ENCODE measurements at regions not wholly inside any gene's neighbourhood (a gene's known extent, or its start where the extent isn't known, plus 50 kb on each side); places are given as distances from the start of the nearest gene placed in this dataset.

DNA sequence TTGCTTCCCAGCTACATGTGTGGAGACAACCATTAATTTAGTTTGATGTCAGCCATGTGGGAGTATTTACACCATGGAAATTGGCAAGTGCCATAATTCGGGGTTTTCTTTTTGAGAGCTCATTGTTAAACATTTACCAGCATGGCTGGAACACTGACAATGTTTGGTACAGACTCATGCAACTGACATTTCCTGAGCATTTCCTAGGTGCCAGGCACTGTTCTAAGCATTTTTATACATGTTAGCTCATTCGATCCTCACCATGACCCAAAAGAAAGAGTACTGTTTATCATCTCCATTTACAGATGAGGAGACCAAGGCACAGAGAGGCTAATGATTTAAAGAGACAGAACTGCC, 86.9 kb downstream of the FOXL1 start:
- Histone ChIP-seq H3K4me1 (ENCODE audit: insufficient read depth) (peaks cover 16% of the 10 kb centered on the region), H3K9me3 (ENCODE audit: low read depth) (no peaks in the 10 kb centered on the region), H3K4me2 (peak overlapping the region; percentile 54), H3K9me2 (replicated peaks; ENCODE audit: insufficient read depth) (no peaks in the 10 kb centered on the region), H3K27ac (peak overlapping the region; percentile 99), H2AFZ (no peak overlapping the region), H3K79me2 (no peaks in the 10 kb centered on the region), H3K27me3 (no peaks in the 10 kb centered on the region), H4K20me1 (ENCODE audit: insufficient read depth, poor library complexity, severe bottlenecking) (no peaks in the 10 kb centered on the region), H3K36me3 (replicated peaks; ENCODE audit: insufficient read depth, low read depth) (no peaks in the 10 kb centered on the region), H3K4me3 (no peak overlapping the region)
- DNase-seq (ENCODE audit: low spot score): no peak
- TF ChIP-seq EZH2 (IDR thresholded peaks at IDR 0.05; ENCODE audit: borderline replicate concordance) (no peak), EZH2phosphoT487 (IDR thresholded peaks at IDR 0.05; ENCODE audit: low read depth, severe bottlenecking, unreplicated experiment) (no peak)
- TF ChIP-seq, protein P1, sequence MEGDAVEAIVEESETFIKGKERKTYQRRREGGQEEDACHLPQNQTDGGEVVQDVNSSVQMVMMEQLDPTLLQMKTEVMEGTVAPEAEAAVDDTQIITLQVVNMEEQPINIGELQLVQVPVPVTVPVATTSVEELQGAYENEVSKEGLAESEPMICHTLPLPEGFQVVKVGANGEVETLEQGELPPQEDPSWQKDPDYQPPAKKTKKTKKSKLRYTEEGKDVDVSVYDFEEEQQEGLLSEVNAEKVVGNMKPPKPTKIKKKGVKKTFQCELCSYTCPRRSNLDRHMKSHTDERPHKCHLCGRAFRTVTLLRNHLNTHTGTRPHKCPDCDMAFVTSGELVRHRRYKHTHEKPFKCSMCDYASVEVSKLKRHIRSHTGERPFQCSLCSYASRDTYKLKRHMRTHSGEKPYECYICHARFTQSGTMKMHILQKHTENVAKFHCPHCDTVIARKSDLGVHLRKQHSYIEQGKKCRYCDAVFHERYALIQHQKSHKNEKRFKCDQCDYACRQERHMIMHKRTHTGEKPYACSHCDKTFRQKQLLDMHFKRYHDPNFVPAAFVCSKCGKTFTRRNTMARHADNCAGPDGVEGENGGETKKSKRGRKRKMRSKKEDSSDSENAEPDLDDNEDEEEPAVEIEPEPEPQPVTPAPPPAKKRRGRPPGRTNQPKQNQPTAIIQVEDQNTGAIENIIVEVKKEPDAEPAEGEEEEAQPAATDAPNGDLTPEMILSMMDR (IDR thresholded peaks at IDR 0.05; ENCODE audit: poor library complexity): no peak
- 78% methylated on average over 2 of the region's 2 CpGs for WGBS (ENCODE audit: low lambda C conversion rate, missing lambda C conversion rate)

- H4K20me1 ChIP-seq (ENCODE audit: insufficient read depth, poor library complexity, severe bottlenecking): no peaks in the 10 kb centered on the region
- no peaks in the 10 kb centered on the region for H3K9me3 ChIP-seq (ENCODE audit: low read depth)
- no peaks in the 10 kb centered on the region for H3K36me3 ChIP-seq (replicated peaks; ENCODE audit: insufficient read depth, low read depth)
- H3K27ac ChIP-seq: peak overlapping the region; percentile 99
- no peak overlapping the region for H2AFZ ChIP-seq
- H3K27me3 ChIP-seq: no peaks in the 10 kb centered on the region
- no peak overlapping the region for H3K4me2 ChIP-seq
- TF ChIP-seq, protein P1 (IDR thresholded peaks at IDR 0.05; ENCODE audit: poor library complexity): no peak
- TF ChIP-seq EZH2 (IDR thresholded peaks at IDR 0.05; ENCODE audit: borderline replicate concordance): no peak
- H3K9me2 ChIP-seq (replicated peaks; ENCODE audit: insufficient read depth): no peaks in the 10 kb centered on the region
- H3K4me3 ChIP-seq: no peak overlapping the region
- DNase-seq (ENCODE audit: low spot score): no peak
- H3K79me2 ChIP-seq: no peaks in the 10 kb centered on the region
- WGBS (ENCODE audit: low lambda C conversion rate, missing lambda C conversion rate): 94% methylated on average over 3 of the region's 3 CpGs
- peaks cover 16% of the 10 kb centered on the region for H3K4me1 ChIP-seq (ENCODE audit: insufficient read depth)
Observed at GRCh38 chr16:86665929-86666328, 87.6 kb downstream of the FOXL1 start.

DNA sequence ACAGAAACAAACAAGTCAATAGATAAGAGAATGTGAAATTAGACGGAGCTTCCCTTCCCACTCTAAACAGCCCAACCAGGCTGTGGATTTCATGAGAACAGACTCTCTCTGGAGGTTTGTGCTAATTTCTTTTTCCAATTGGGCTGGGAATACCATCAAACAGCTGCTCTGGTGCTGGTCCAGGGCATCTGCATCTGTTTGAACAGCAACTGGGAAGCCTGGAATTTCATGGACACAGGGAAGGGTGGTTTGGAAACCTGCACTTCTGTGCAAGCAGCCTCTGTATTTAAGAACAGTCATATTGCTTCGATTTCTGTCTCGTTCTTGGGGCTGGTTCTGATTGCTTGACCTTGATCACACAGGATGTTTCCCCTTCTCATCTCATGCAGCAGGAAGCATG, 88.7 kb downstream of the FOXL1 start:
- 63% methylated on average over 3 of the region's 3 CpGs for WGBS (ENCODE audit: low lambda C conversion rate, missing lambda C conversion rate)
- H3K27ac ChIP-seq: no peak overlapping the region
- no peaks in the 10 kb centered on the region for H3K36me3 ChIP-seq (replicated peaks; ENCODE audit: insufficient read depth, low read depth)
- no peaks in the 10 kb centered on the region for H3K79me2 ChIP-seq
- TF ChIP-seq, protein P1 (IDR thresholded peaks at IDR 0.05; ENCODE audit: poor library complexity): no peak
- no peak for TF ChIP-seq EZH2 (IDR thresholded peaks at IDR 0.05; ENCODE audit: borderline replicate concordance)
- TF ChIP-seq EZH2phosphoT487 (IDR thresholded peaks at IDR 0.05; ENCODE audit: low read depth, severe bottlenecking, unreplicated experiment): no peak
- H3K9me2 ChIP-seq (replicated peaks; ENCODE audit: insufficient read depth): no peaks in the 10 kb centered on the region
- no peaks in the 10 kb centered on the region for H3K9me3 ChIP-seq (ENCODE audit: low read depth)
- H2AFZ ChIP-seq: no peak overlapping the region
- peaks cover 25% of the 10 kb centered on the region for H3K4me1 ChIP-seq (ENCODE audit: insufficient read depth)
- no peaks in the 10 kb centered on the region for H4K20me1 ChIP-seq (ENCODE audit: insufficient read depth, poor library complexity, severe bottlenecking)
- DNase-seq (ENCODE audit: low spot score): no peak
- no peak overlapping the region for H3K4me3 ChIP-seq
- no peaks in the 10 kb centered on the region for H3K27me3 ChIP-seq
- no peak overlapping the region for H3K4me2 ChIP-seq

Measured in hepatocyte (in vitro differentiated cells).